ENCODE measurements at regions not wholly inside any gene's neighbourhood (a gene's known extent, or its start where the extent isn't known, plus 50 kb on each side); places are given as distances from the start of the nearest gene placed in this dataset.

DNA sequence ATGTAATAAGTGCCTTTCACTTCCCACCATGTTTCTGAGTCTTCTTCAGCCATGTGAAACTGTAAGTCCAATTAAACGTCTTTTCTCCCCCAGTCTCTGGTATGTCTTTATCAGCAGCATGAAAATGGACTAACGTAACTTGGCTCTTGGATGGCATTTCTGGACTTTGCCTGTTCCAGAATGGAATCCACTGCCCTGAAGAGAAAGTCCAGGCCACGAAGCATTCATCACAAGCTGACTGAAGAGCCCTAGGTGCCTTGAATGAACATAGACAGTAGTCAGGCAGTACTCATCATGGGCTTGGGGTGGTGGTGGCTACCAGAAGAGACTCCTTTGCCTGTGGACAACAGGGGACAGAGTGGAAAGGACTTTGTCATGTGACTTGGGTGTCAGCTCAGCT, 1505.0 kb downstream of the SI start:
- H3K27me3 ChIP-seq (ENCODE audit: control insufficient read depth in 1 of 2, insufficient read depth in 2 of 2, low read length in 1 of 2): no peaks in the 10 kb centered on the region
- H3K4me3 ChIP-seq (ENCODE audit: low read length in 2 of 2): no peak overlapping the region
- intact Hi-C loops (cut with DNase I): no loop called here
- WGBS, 2 donors: 35 to 38% methylated on average over 3 of the region's 3 CpGs
- H3K9me3 ChIP-seq (ENCODE audit: control insufficient read depth, low read length): peaks cover 1% of the 10 kb centered on the region
- H3K4me1 ChIP-seq (ENCODE audit: control insufficient read depth in 1 of 2, insufficient read depth in 2 of 2, low read length in 2 of 2): no peaks in the 10 kb centered on the region
- H3K27ac ChIP-seq (ENCODE audit: low read depth in 1 of 2, low read length in 2 of 2): no peak overlapping the region
- ATAC-seq (ENCODE audit: low FRiP score) (no peak), DNase-seq (no peak)
- no peaks in the 10 kb centered on the region for H3K36me3 ChIP-seq (ENCODE audit: control insufficient read depth in 1 of 2, insufficient read depth in 2 of 2, low read length in 1 of 2)

DNA sequence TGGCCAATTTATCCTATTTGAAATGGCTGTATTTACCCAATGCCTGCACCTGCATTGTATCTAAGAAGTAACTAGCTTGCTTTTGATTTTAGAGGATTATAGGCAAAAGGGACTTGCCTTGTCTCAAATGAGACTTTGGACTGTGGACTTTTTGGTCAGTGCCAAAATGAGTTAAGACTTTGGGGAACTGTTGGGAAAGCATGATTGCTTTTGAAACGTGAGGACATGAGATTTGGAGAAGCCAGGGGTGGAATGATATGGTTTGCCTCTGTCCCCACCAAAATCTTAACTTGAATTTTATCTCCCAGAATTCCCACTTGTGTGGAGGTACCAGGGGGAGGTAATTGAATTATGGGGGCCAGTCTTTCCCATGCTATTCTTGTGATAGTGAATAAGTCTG, 1505.4 kb downstream of the SI start:
- Histone ChIP-seq H3K9me3 (ENCODE audit: control insufficient read depth, low read length) (peaks cover 1% of the 10 kb centered on the region), H3K27ac (ENCODE audit: low read depth in 1 of 2, low read length in 2 of 2) (no peak overlapping the region), H3K27me3 (ENCODE audit: control insufficient read depth in 1 of 2, insufficient read depth in 2 of 2, low read length in 1 of 2) (no peaks in the 10 kb centered on the region), H3K4me3 (ENCODE audit: low read length in 2 of 2) (no peak overlapping the region), H3K4me1 (ENCODE audit: control insufficient read depth in 1 of 2, insufficient read depth in 2 of 2, low read length in 2 of 2) (no peaks in the 10 kb centered on the region), H3K36me3 (ENCODE audit: control insufficient read depth in 1 of 2, insufficient read depth in 2 of 2, low read length in 1 of 2) (no peaks in the 10 kb centered on the region)
- intact Hi-C loops (cut with DNase I): no loop called here
- ATAC-seq (ENCODE audit: low FRiP score) (no peak), DNase-seq (no peak)
- WGBS, 2 donors: 37 to 73% methylated on average over 1 of the region's 1 CpG

GRCh38 chr3:163563485-163563884, 1514.8 kb downstream of the SI start:
- no peak for ATAC-seq (ENCODE audit: low FRiP score)
- DNase-seq: no peak
- no peak overlapping the region for H3K27ac ChIP-seq (ENCODE audit: low read depth in 1 of 2, low read length in 2 of 2)
- H3K9me3 ChIP-seq (ENCODE audit: control insufficient read depth, low read length): peaks cover 2% of the 10 kb centered on the region
- intact Hi-C loops (cut with DNase I): no loop called here
- WGBS, 2 donors: 77 to 83% methylated on average over 1 of the region's 1 CpG
- no peaks in the 10 kb centered on the region for H3K36me3 ChIP-seq (ENCODE audit: control insufficient read depth in 1 of 2, insufficient read depth in 2 of 2, low read length in 1 of 2)
- no peaks in the 10 kb centered on the region for H3K4me1 ChIP-seq (ENCODE audit: control insufficient read depth in 1 of 2, insufficient read depth in 2 of 2, low read length in 2 of 2)
- no peaks in the 10 kb centered on the region for H3K27me3 ChIP-seq (ENCODE audit: control insufficient read depth in 1 of 2, insufficient read depth in 2 of 2, low read length in 1 of 2)
- no peak overlapping the region for H3K4me3 ChIP-seq (ENCODE audit: low read length in 2 of 2)

DNA sequence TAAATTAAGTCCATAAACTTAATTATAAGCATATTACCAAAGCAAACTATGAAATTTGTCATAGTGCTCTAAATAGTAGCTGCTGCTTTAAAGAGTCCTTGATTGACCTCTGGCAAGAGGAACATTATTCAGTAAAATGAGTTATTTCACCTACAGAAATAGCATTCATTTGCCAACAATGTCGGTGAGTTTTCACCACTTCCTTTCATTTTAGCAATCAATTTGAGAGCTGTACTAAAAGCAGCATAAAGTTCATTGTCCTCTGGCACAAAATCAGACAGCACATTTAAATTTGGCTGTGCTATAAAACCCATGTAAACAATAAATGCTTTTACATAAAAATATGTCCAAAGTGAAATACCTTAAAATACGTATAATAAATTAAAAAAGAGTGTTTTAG, 1515.7 kb downstream of the SI start:
- Histone ChIP-seq H3K4me1 (ENCODE audit: control insufficient read depth in 1 of 2, insufficient read depth in 2 of 2, low read length in 2 of 2) (no peaks in the 10 kb centered on the region), H3K36me3 (ENCODE audit: control insufficient read depth in 1 of 2, insufficient read depth in 2 of 2, low read length in 1 of 2) (no peaks in the 10 kb centered on the region), H3K27ac (ENCODE audit: low read depth in 1 of 2, low read length in 2 of 2) (no peak overlapping the region), H3K9me3 (ENCODE audit: control insufficient read depth, low read length) (peaks cover 2% of the 10 kb centered on the region), H3K4me3 (ENCODE audit: low read length in 2 of 2) (no peak overlapping the region), H3K27me3 (ENCODE audit: control insufficient read depth in 1 of 2, insufficient read depth in 2 of 2, low read length in 1 of 2) (no peaks in the 10 kb centered on the region)
- WGBS, 2 donors: 36 to 37% methylated on average over 2 of the region's 2 CpGs
- intact Hi-C loops (cut with DNase I): no loop called here
- ATAC-seq (ENCODE audit: low FRiP score) (no peak), DNase-seq (no peak)

GRCh38 chr3:163561151-163561550, 1517.1 kb downstream of the SI start:
- no peaks in the 10 kb centered on the region for H3K27me3 ChIP-seq (ENCODE audit: control insufficient read depth in 1 of 2, insufficient read depth in 2 of 2, low read length in 1 of 2)
- H3K36me3 ChIP-seq (ENCODE audit: control insufficient read depth in 1 of 2, insufficient read depth in 2 of 2, low read length in 1 of 2): no peaks in the 10 kb centered on the region
- DNase-seq (no peak), ATAC-seq (ENCODE audit: low FRiP score) (no peak)
- no peak overlapping the region for H3K27ac ChIP-seq (ENCODE audit: low read depth in 1 of 2, low read length in 2 of 2)
- intact Hi-C loops (cut with DNase I): no loop called here
- no peaks in the 10 kb centered on the region for H3K4me1 ChIP-seq (ENCODE audit: control insufficient read depth in 1 of 2, insufficient read depth in 2 of 2, low read length in 2 of 2)
- peaks cover 2% of the 10 kb centered on the region for H3K9me3 ChIP-seq (ENCODE audit: control insufficient read depth, low read length)
- WGBS, 2 donors: 79 to 89% methylated on average over 4 of the region's 4 CpGs
- H3K4me3 ChIP-seq (ENCODE audit: low read length in 2 of 2): no peak overlapping the region

DNA sequence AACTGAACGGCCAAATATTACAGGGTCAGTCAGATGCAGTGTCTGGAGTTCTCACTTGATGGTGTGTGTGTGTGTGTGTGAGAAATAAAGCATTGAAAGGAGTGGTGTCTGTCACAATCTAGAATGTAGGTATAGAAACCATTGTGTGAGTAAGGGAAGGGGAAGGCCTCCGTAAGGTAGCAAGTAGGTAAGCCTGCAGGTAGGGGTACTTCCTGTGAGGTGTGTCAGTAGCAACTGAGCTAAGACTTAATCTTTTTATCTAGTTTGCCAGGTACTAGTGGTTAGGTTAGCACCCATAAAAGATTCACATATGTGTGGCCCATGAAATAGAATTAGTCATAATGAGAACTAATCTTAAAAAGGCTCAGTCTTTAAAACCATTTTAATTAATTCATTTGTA, 1517.8 kb downstream of the SI start:
- no peak for ATAC-seq (ENCODE audit: low FRiP score)
- Histone ChIP-seq H3K9me3 (ENCODE audit: control insufficient read depth, low read length) (peaks cover 2% of the 10 kb centered on the region), H3K4me1 (ENCODE audit: control insufficient read depth in 1 of 2, insufficient read depth in 2 of 2, low read length in 2 of 2) (no peaks in the 10 kb centered on the region), H3K27me3 (ENCODE audit: control insufficient read depth in 1 of 2, insufficient read depth in 2 of 2, low read length in 1 of 2) (no peaks in the 10 kb centered on the region), H3K27ac (ENCODE audit: low read depth in 1 of 2, low read length in 2 of 2) (no peak overlapping the region), H3K4me3 (ENCODE audit: low read length in 2 of 2) (no peak overlapping the region), H3K36me3 (ENCODE audit: control insufficient read depth in 1 of 2, insufficient read depth in 2 of 2, low read length in 1 of 2) (no peaks in the 10 kb centered on the region)
- DNase-seq: no peak
- WGBS, 2 donors: 72 to 91% methylated on average over 2 of the region's 2 CpGs
- intact Hi-C loops (cut with DNase I): no loop called here

DNA sequence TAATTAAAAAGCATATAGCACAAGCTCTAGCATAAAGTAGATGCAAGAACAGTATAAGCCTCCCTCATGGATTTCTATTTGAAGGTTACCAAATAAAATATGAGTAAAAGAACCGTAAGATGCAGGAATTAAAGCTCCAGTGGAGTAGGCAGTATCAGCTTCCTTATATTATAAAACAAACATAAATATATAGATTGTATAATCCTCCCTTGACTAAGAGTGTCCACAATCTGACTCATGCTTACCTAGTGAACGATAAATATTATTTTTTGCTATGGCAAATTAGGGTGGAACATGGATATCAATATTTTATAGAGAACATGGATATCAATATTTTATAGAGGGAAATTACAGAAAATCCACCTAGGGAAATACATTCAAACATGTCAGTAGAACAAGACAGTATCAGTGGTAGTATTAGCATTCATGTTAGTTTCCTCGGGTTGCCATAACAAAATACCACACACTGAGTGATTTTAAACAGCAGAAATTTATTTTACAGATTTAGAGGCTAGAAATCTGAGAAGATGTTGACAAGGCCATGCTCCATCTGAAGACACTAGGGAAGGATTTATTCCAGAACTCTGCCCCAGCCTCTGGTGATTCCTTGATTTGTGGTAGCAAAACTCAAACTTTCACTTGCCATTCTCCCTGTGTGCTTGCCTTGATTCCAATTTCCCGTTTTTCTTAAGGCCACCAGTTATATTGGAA, 1521.3 kb downstream of the SI start:
- no peak overlapping the region for H3K4me3 ChIP-seq (ENCODE audit: low read length in 2 of 2)
- intact Hi-C loops (cut with DNase I): no loop called here
- 79 to 87% methylated on average over 4 of the region's 4 CpGs for WGBS, 2 donors

DNA sequence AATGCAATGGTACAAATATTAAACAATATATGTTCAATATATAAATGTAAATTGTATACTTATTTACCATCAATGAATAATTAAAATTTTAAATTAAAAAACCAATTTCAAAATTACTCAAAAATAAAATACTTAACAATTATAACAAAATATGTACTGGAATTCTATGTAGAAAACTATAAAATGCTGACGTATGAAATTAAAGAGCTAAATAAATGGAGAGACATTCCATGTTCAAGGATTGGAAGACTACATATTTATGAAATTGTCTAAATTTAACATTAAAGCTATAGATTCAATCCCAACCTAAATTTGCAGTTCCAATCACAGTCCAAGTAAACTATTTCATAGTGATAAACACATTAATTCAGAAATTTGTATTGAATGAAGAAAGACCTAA, 1522.4 kb downstream of the SI start:
- intact Hi-C loops (cut with DNase I): no loop called here
- DNase-seq (no peak), ATAC-seq (ENCODE audit: low FRiP score) (no peak)
- Histone ChIP-seq H3K4me1 (ENCODE audit: control insufficient read depth in 1 of 2, insufficient read depth in 2 of 2, low read length in 2 of 2) (no peaks in the 10 kb centered on the region), H3K9me3 (ENCODE audit: control insufficient read depth, low read length) (no peaks in the 10 kb centered on the region), H3K27me3 (ENCODE audit: control insufficient read depth in 1 of 2, insufficient read depth in 2 of 2, low read length in 1 of 2) (no peaks in the 10 kb centered on the region), H3K27ac (ENCODE audit: low read depth in 1 of 2, low read length in 2 of 2) (no peak overlapping the region), H3K36me3 (ENCODE audit: control insufficient read depth in 1 of 2, insufficient read depth in 2 of 2, low read length in 1 of 2) (no peaks in the 10 kb centered on the region), H3K4me3 (ENCODE audit: low read length in 2 of 2) (no peak overlapping the region)
- WGBS, 2 donors: 0 to 59% methylated on average over 1 of the region's 1 CpG

More for the DNA sequence above, 1521.3 kb downstream of the SI start:
- Histone ChIP-seq H3K27ac (ENCODE audit: low read depth in 1 of 2, low read length in 2 of 2) (no peak overlapping the region), H3K9me3 (ENCODE audit: control insufficient read depth, low read length) (no peaks in the 10 kb centered on the region), H3K36me3 (ENCODE audit: control insufficient read depth in 1 of 2, insufficient read depth in 2 of 2, low read length in 1 of 2) (no peaks in the 10 kb centered on the region), H3K27me3 (ENCODE audit: control insufficient read depth in 1 of 2, insufficient read depth in 2 of 2, low read length in 1 of 2) (no peaks in the 10 kb centered on the region), H3K4me1 (ENCODE audit: control insufficient read depth in 1 of 2, insufficient read depth in 2 of 2, low read length in 2 of 2) (no peaks in the 10 kb centered on the region)
- no peak for ATAC-seq (ENCODE audit: low FRiP score)
- no peak for DNase-seq

GRCh38 chr3:163552659-163552966, 1525.7 kb downstream of the SI start:
- no peaks in the 10 kb centered on the region for H3K4me1 ChIP-seq (ENCODE audit: control insufficient read depth in 1 of 2, insufficient read depth in 2 of 2, low read length in 2 of 2)
- ATAC-seq (ENCODE audit: low FRiP score): no peak
- H3K27ac ChIP-seq (ENCODE audit: low read depth in 1 of 2, low read length in 2 of 2): no peak overlapping the region
- no peak overlapping the region for H3K4me3 ChIP-seq (ENCODE audit: low read length in 2 of 2)
- no peaks in the 10 kb centered on the region for H3K9me3 ChIP-seq (ENCODE audit: control insufficient read depth, low read length)
- no peaks in the 10 kb centered on the region for H3K36me3 ChIP-seq (ENCODE audit: control insufficient read depth in 1 of 2, insufficient read depth in 2 of 2, low read length in 1 of 2)
- intact Hi-C loops (cut with DNase I): no loop called here
- H3K27me3 ChIP-seq (ENCODE audit: control insufficient read depth in 1 of 2, insufficient read depth in 2 of 2, low read length in 1 of 2): no peaks in the 10 kb centered on the region
- 84 to 90% methylated on average over 17 of the region's 17 CpGs for WGBS, 2 donors
- DNase-seq: no peak

Data from aorta (tissue), 5 donors.